B cell (primary cell): ENCODE measurements at regions not wholly inside any gene's neighbourhood (a gene's known extent, or its start where the extent isn't known, plus 50 kb on each side); places are given as distances from the start of the nearest gene placed in this dataset.

Source experiments
- ATAC-seq: fragments of 200-7000 bp; cut with Tn5 transposase; one replicate; pipeline ENCODE4 v1.10.0; 2021; ENCODE audit warnings: low read depth, mild to moderate bottlenecking, moderate number of reproducible peaks, moderate library complexity
- CTCF ChIA-PET: fragments of 350-600 bp; sonication (Branson Sonifier 250); formaldehyde crosslinking; loops from one replicate; lab custom pipeline; 2021; ENCODE audit warnings: antibody characterized with exemption, inconsistent platforms; lab: Charles Lee
- POLR2A ChIA-PET: fragments of 350-600 bp; sonication (Branson Sonifier 250); formaldehyde crosslinking; loops from one replicate; lab custom pipeline; 2021; ENCODE audit warnings: antibody characterized with exemption; lab: Charles Lee
- DNase-seq: peaks from one replicate; pipeline ENCODE4 v3.0.0; 2013
- H2AFZ ChIP-seq: 2 replicates; pipeline ENCODE4 v1.6.1; 2012; ENCODE audit warnings: mild to moderate bottlenecking, low read depth, low read length; ENCODE audit not compliant: insufficient read depth, poor library complexity, severe bottlenecking
- H3K27ac ChIP-seq, 2 donors: 1 replicate in 1 of 2; 2 replicates in 1 of 2; pipeline ENCODE4 v1.5.1; 2012 to 2013; ENCODE audit warnings: low read length in 2 of 2, mild to moderate bottlenecking in 2 of 2, moderate library complexity in 1 of 2
- H3K27me3 ChIP-seq, 4 experiments: fragments of 200-600 bp in 1 of 4; sonication (generic) in 1 of 4; replicated peaks in 1 of 4; 1 replicate in 2 of 4; 2 replicates in 2 of 4; pipeline versions ENCODE4 v1.6.1 to v1.7.0; 2013 to 2016; ENCODE audit warnings: low read length in 3 of 4, mild to moderate bottlenecking in 2 of 4, mixed read lengths in 1 of 4, moderate library complexity in 1 of 4; ENCODE audit not compliant: insufficient read depth in 4 of 4, control insufficient read depth in 3 of 4; ENCODE audit errors: control extremely low read depth in 1 of 4
- H3K36me3 ChIP-seq, 2 experiments: replicated peaks in 1 of 2; 1 replicate in 1 of 2; 2 replicates in 1 of 2; pipeline versions ENCODE4 v1.6.1 to v1.7.1; 2013; ENCODE audit warnings: low read length in 1 of 2; ENCODE audit not compliant: insufficient read depth in 2 of 2, control insufficient read depth in 1 of 2; ENCODE audit errors: control extremely low read depth in 1 of 2, extremely low read depth in 1 of 2
- H3K4me1 ChIP-seq, 2 donors: fragments of 200-600 bp in 1 of 2; sonication (generic) in 1 of 2; 1 replicate in 1 of 2; 2 replicates in 1 of 2; pipeline versions ENCODE4 v1.5.1 to v1.6.1; 2013 to 2017; ENCODE audit warnings: low read length in 2 of 2; ENCODE audit not compliant: control insufficient read depth in 2 of 2, insufficient read depth in 2 of 2
- H3K4me2 ChIP-seq: replicated peaks from 2 replicates; pipeline ENCODE3; 2012; ENCODE audit warnings: mild to moderate bottlenecking, low read depth, low read length; ENCODE audit not compliant: poor library complexity, severe bottlenecking
- H3K4me3 ChIP-seq, 5 experiments: fragments of 200-600 bp in 1 of 5; sonication (generic) in 1 of 5; 1 replicate in 3 of 5; 2 replicates in 2 of 5; pipeline versions ENCODE4 v1.5.1 to v1.7.0; 2011 to 2016; ENCODE audit warnings: low read length in 4 of 5, mild to moderate bottlenecking in 4 of 5, low read depth in 2 of 5, control low read depth in 1 of 5, moderate library complexity in 1 of 5; ENCODE audit not compliant: insufficient read depth in 1 of 5; ENCODE audit errors: control extremely low read depth in 1 of 5, extremely low read depth in 1 of 5
- H3K79me2 ChIP-seq: fragments of 200-600 bp; sonication (generic); one replicate; pipeline ENCODE4 v1.6.0; 2016; ENCODE audit warnings: low read length; ENCODE audit not compliant: control insufficient read depth, insufficient read depth
- H3K9ac ChIP-seq: fragments of 200-600 bp; sonication (generic); 2 replicates; pipeline ENCODE4 v1.6.1; 2017; ENCODE audit warnings: mild to moderate bottlenecking, low read length, moderate library complexity
- H3K9me3 ChIP-seq, 3 donors: one replicate each; pipeline versions ENCODE4 v1.6.1 to v1.7.1; 2013; ENCODE audit warnings: low read length in 2 of 3; ENCODE audit not compliant: control insufficient read depth in 2 of 3, insufficient read depth in 1 of 3; ENCODE audit errors: control extremely low read depth in 1 of 3
- H4K20me1 ChIP-seq: 2 replicates; pipeline ENCODE4 v1.6.0; 2012; ENCODE audit warnings: mild to moderate bottlenecking, low read length; ENCODE audit not compliant: insufficient read depth, control insufficient read depth, poor library complexity, severe bottlenecking
- H3K27ac Mint-ChIP-seq: one replicate; pipeline ENCODE4 v1.8.0; 2021; ENCODE audit warnings: mixed read lengths
- H3K27me3 Mint-ChIP-seq: one replicate; pipeline ENCODE4 v1.8.0; 2021; ENCODE audit warnings: mixed read lengths
- H3K4me1 Mint-ChIP-seq: one replicate; pipeline ENCODE4 v1.8.0; 2021; ENCODE audit warnings: mixed read lengths
- H3K4me3 Mint-ChIP-seq: one replicate; pipeline ENCODE4 v1.8.0; 2021; ENCODE audit warnings: mixed read lengths
- H3K9me3 Mint-ChIP-seq: one replicate; pipeline ENCODE4 v1.8.0; 2022; ENCODE audit warnings: mixed read lengths; ENCODE audit not compliant: insufficient read depth
- CTCF ChIP-seq: fragments of 200-600 bp; IDR thresholded peaks from one replicate; pipeline ENCODE4 v1.8.0; 2022; ENCODE audit warnings: antibody characterized with exemption, mild to moderate bottlenecking
- EZH2 ChIP-seq: IDR thresholded peaks from 2 replicates; pipeline ENCODE4 v1.6.1; 2012; ENCODE audit warnings: borderline replicate concordance, low read depth, mild to moderate bottlenecking, moderate library complexity, low read length; ENCODE audit not compliant: insufficient read depth, poor library complexity, severe bottlenecking
- WGBS: methylation state at CpG from one replicate; pipeline ENCODE4 v1.1.5; 2013; ENCODE audit warnings: missing lambda C conversion rate; ENCODE audit not compliant: insufficient coverage; 5-methylcytosine and 5-hydroxymethylcytosine counted together
- intact Hi-C: fragments of 100-400 bp; cut with micrococcal nuclease; formaldehyde crosslinking; loops from one replicate; pipeline ENCODE4 v1.10.0; 2022

GRCh38 chr9:105150991-105151685, 93.3 kb upstream of the SLC44A1 start:
- H4K20me1 ChIP-seq = no peaks in the 10 kb centered on the region
- no peak overlapping the region for H3K4me2 ChIP-seq
- ATAC-seq (no peak), DNase-seq (no peak)
- no peaks in the 10 kb centered on the region for H3K27me3 ChIP-seq
- no peak for TF ChIP-seq EZH2
- no peak for TF ChIP-seq CTCF
- no peak overlapping the region for H3K27ac Mint-ChIP-seq
- no peak overlapping the region for H3K9ac ChIP-seq
- H2AFZ ChIP-seq = no peak overlapping the region
- H3K9me3 ChIP-seq = no peaks in the 10 kb centered on the region
- WGBS = 44% methylated on average over 2 of the region's 2 CpGs
- H3K4me3 ChIP-seq = no peak overlapping the region
- peaks cover 3% of the 10 kb centered on the region for H3K27me3 Mint-ChIP-seq
- ChIA-PET CTCF (interaction anchor here (2.1 kb wide), 1 partner anchor 288 kb away, joined by 6 read pairs; no protein-coding TSS in a partner anchor), POLR2A (no interaction called here)
- no peaks in the 10 kb centered on the region for H3K79me2 ChIP-seq
- no peaks in the 10 kb centered on the region for H3K4me1 ChIP-seq
- intact Hi-C loops = no loop called here
- H3K9me3 Mint-ChIP-seq = no peaks in the 10 kb centered on the region
- H3K27ac ChIP-seq = no peak overlapping the region
- H3K36me3 ChIP-seq = no peaks in the 10 kb centered on the region
- peaks cover 3% of the 10 kb centered on the region for H3K4me1 Mint-ChIP-seq
- H3K4me3 Mint-ChIP-seq = no peak overlapping the region

GRCh38 chr9:105151686-105151995, 92.8 kb upstream of the SLC44A1 start:
- ATAC-seq = no peak

More at GRCh38 chr9:105151686-105151995, 92.8 kb upstream of the SLC44A1 start:
- Histone ChIP-seq H3K79me2 (no peaks in the 10 kb centered on the region), H3K27ac (no peak overlapping the region), H3K4me2 (no peak overlapping the region), H3K27me3 (no peaks in the 10 kb centered on the region), H3K36me3 (no peaks in the 10 kb centered on the region), H2AFZ (no peak overlapping the region), H3K4me1 (no peaks in the 10 kb centered on the region), H3K9me3 (no peaks in the 10 kb centered on the region), H4K20me1 (no peaks in the 10 kb centered on the region), H3K9ac (no peak overlapping the region), H3K4me3 (no peak overlapping the region)
- CTCF ChIA-PET = interaction anchor here (2.1 kb wide), 1 partner anchor 289 kb away, joined by 6 read pairs; no protein-coding TSS in a partner anchor
- H3K27ac Mint-ChIP-seq = no peak overlapping the region
- no peak for DNase-seq
- peaks cover 3% of the 10 kb centered on the region for H3K4me1 Mint-ChIP-seq
- H3K9me3 Mint-ChIP-seq = no peaks in the 10 kb centered on the region
- intact Hi-C loops = no loop called here
- TF ChIP-seq EZH2 (no peak), CTCF (no peak)
- H3K27me3 Mint-ChIP-seq = no peaks in the 10 kb centered on the region
- WGBS = no CpG with 5 or more reads among the region's 3 CpGs
- H3K4me3 Mint-ChIP-seq = no peak overlapping the region
- POLR2A ChIA-PET = no interaction called here
